Neural progenitor cell (in vitro differentiated cells): ENCODE measurements at regions not wholly inside any gene's neighbourhood (a gene's known extent, or its start where the extent isn't known, plus 50 kb on each side); places are given as distances from the start of the nearest gene placed in this dataset.

Experiments
- DNase-seq: peaks from one replicate; pipeline ENCODE4 v3.0.0-alpha.2; 2016; ENCODE audit warnings: low spot score
- H2AFZ ChIP-seq: fragments of 200-600 bp; sonication (generic); replicated peaks from 2 replicates; pipeline ENCODE4 v1.6.1; 2016; ENCODE audit warnings: antibody characterized with exemption
- H3F3A ChIP-seq: fragments of 200-600 bp; sonication (generic); 2 replicates; pipeline ENCODE4 v1.6.1; 2016; ENCODE audit warnings: antibody characterized with exemption, low read depth
- H3K27ac ChIP-seq: fragments of 200-600 bp; sonication (generic); 2 replicates; pipeline ENCODE4 v1.5.1; 2016; ENCODE audit warnings: mild to moderate bottlenecking
- H3K27me3 ChIP-seq: fragments of 200-600 bp; sonication (generic); 2 replicates; pipeline ENCODE4 v1.6.1; 2016; ENCODE audit warnings: mild to moderate bottlenecking, moderate library complexity
- H3K36me3 ChIP-seq: fragments of 200-600 bp; sonication (generic); 2 replicates; pipeline ENCODE4 v1.5.1; 2016
- H3K4me1 ChIP-seq: fragments of 200-600 bp; sonication (generic); 2 replicates; pipeline ENCODE4 v1.6.1; 2016; ENCODE audit warnings: mixed run types
- H3K4me2 ChIP-seq: fragments of 200-600 bp; sonication (generic); 2 replicates; pipeline ENCODE4 v1.6.1; 2016
- H3K4me3 ChIP-seq: fragments of 200-600 bp; sonication (generic); 2 replicates; pipeline ENCODE4 v1.5.1; 2016
- H3K79me2 ChIP-seq: fragments of 200-600 bp; sonication (generic); 2 replicates; pipeline ENCODE4 v1.6.1; 2016; ENCODE audit warnings: low read depth
- H3K9ac ChIP-seq: fragments of 200-600 bp; sonication (generic); 2 replicates; pipeline ENCODE4 v1.6.1; 2016
- H3K9me3 ChIP-seq: fragments of 200-600 bp; sonication (generic); 2 replicates; pipeline ENCODE4 v1.5.1; 2016; ENCODE audit warnings: low read depth
- H4K20me1 ChIP-seq: fragments of 200-600 bp; sonication (generic); 2 replicates; pipeline ENCODE4 v1.6.1; 2016; ENCODE audit warnings: low read depth
- H3K27ac Mint-ChIP-seq: 3 replicates; pipeline ENCODE4 v1.8.0; 2021; ENCODE audit warnings: mixed read lengths
- H3K27me3 Mint-ChIP-seq: 2 replicates; pipeline ENCODE4 v1.8.0; 2022; ENCODE audit warnings: low read depth, mild to moderate bottlenecking, inconsistent platforms, moderate library complexity, mixed read lengths; ENCODE audit not compliant: insufficient read depth
- H3K36me3 Mint-ChIP-seq: 3 replicates; pipeline ENCODE4 v1.8.0; 2021; ENCODE audit warnings: mixed read lengths
- H3K4me1 Mint-ChIP-seq: 3 replicates; pipeline ENCODE4 v1.8.0; 2021; ENCODE audit warnings: mixed read lengths
- H3K4me3 Mint-ChIP-seq: 3 replicates; pipeline ENCODE4 v1.8.0; 2021; ENCODE audit warnings: mild to moderate bottlenecking, moderate library complexity, mixed read lengths
- H3K9me3 Mint-ChIP-seq: 3 replicates; pipeline ENCODE4 v1.8.0; 2020; ENCODE audit warnings: mixed read lengths
- EZH2 ChIP-seq: fragments of 200-600 bp; sonication (generic); IDR thresholded peaks from 2 replicates; pipeline ENCODE4 v1.6.1; 2017; ENCODE audit warnings: antibody characterized with exemption, mild to moderate bottlenecking, moderate library complexity
- EZH2phosphoT487 ChIP-seq: fragments of 200-600 bp; sonication (generic); IDR thresholded peaks from 2 replicates; pipeline ENCODE4 v1.6.1; 2017; ENCODE audit warnings: antibody characterized with exemption
- TF ChIP-seq, protein P1 (sequence below): fragments of 200-600 bp; sonication (generic); IDR thresholded peaks from 2 replicates; pipeline ENCODE4 v1.5.1; 2017; ENCODE audit warnings: antibody characterized with exemption, mild to moderate bottlenecking

DNA sequence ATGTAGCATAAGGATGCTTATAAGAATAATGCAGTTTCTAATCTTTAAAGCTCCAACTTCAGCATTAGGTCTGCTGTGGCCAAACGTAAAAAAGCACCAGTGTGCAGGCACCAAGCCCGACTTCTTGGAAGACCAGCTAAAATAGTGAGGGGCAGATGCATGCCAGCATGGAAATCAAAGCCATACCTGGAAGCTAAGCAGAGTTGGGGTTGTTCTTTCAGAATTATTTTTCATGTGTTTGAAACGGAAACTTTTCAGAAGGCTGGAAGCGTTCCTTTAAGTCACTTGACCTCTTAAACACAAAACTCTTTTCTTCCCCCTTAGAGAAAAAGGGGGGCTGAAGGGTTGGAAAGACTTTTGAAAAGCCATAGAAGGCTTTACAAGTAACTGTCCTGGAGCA lies 329.2 kb upstream of the C1orf87 start:
- Histone ChIP-seq H3K4me3 (no peak overlapping the region), H3K27ac (no peak overlapping the region), H4K20me1 (no peaks in the 10 kb centered on the region), H2AFZ (peak overlapping the region; percentile 56), H3K79me2 (no peaks in the 10 kb centered on the region), H3K4me2 (no peak overlapping the region), H3K9ac (no peak overlapping the region), H3K4me1 (peaks cover 4% of the 10 kb centered on the region), H3K27me3 (no peaks in the 10 kb centered on the region), H3K9me3 (no peaks in the 10 kb centered on the region), H3F3A (no peaks in the 10 kb centered on the region), H3K36me3 (no peaks in the 10 kb centered on the region)
- no peaks in the 10 kb centered on the region for H3K27me3 Mint-ChIP-seq
- peaks cover 5% of the 10 kb centered on the region for H3K9me3 Mint-ChIP-seq
- peak; percentile 4 for DNase-seq
- TF ChIP-seq EZH2: no peak
- TF ChIP-seq, protein P1, sequence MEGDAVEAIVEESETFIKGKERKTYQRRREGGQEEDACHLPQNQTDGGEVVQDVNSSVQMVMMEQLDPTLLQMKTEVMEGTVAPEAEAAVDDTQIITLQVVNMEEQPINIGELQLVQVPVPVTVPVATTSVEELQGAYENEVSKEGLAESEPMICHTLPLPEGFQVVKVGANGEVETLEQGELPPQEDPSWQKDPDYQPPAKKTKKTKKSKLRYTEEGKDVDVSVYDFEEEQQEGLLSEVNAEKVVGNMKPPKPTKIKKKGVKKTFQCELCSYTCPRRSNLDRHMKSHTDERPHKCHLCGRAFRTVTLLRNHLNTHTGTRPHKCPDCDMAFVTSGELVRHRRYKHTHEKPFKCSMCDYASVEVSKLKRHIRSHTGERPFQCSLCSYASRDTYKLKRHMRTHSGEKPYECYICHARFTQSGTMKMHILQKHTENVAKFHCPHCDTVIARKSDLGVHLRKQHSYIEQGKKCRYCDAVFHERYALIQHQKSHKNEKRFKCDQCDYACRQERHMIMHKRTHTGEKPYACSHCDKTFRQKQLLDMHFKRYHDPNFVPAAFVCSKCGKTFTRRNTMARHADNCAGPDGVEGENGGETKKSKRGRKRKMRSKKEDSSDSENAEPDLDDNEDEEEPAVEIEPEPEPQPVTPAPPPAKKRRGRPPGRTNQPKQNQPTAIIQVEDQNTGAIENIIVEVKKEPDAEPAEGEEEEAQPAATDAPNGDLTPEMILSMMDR: no peak
- no peak overlapping the region for H3K27ac Mint-ChIP-seq
- H3K4me1 Mint-ChIP-seq: peaks cover 15% of the 10 kb centered on the region
- H3K36me3 Mint-ChIP-seq: no peaks in the 10 kb centered on the region
- H3K4me3 Mint-ChIP-seq: no peak overlapping the region

DNA sequence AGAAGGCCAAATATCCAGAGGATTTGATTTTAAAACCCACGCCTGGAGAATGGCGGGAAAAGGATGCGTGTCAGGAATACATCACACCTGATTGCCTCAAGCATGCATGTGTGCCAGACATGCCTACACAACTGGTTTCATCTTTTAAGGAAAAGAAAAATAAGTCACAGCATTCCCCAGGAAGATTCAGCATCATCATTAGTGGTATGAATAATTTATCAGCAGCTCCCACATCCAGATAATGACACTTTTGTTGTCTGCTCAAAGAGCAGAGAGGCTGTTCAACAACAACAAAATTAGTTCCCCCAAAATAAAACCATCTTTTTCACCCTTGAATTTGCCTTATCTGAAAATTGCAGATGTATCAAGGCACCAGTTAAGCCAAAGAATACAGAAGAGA lies 328.6 kb upstream of the C1orf87 start:
- H2AFZ ChIP-seq: no peak overlapping the region
- Mint-ChIP-seq H3K9me3 (peaks cover 5% of the 10 kb centered on the region), H3K36me3 (no peaks in the 10 kb centered on the region), H3K4me1 (peaks cover 15% of the 10 kb centered on the region), H3K27ac (peak overlapping the region; percentile 12), H3K4me3 (no peak overlapping the region), H3K27me3 (no peaks in the 10 kb centered on the region)
- H3K4me2 ChIP-seq: no peak overlapping the region
- no peaks in the 10 kb centered on the region for H3K36me3 ChIP-seq
- H3F3A ChIP-seq: no peaks in the 10 kb centered on the region
- TF ChIP-seq EZH2phosphoT487 (no peak), EZH2 (no peak)
- TF ChIP-seq, protein P1: no peak
- H3K9me3 ChIP-seq: no peaks in the 10 kb centered on the region
- DNase-seq: no peak
- peaks cover 4% of the 10 kb centered on the region for H3K4me1 ChIP-seq
- no peak overlapping the region for H3K4me3 ChIP-seq
- H3K27ac ChIP-seq: no peak overlapping the region
- no peaks in the 10 kb centered on the region for H4K20me1 ChIP-seq
- no peaks in the 10 kb centered on the region for H3K27me3 ChIP-seq
- no peaks in the 10 kb centered on the region for H3K79me2 ChIP-seq
- H3K9ac ChIP-seq: no peak overlapping the region

DNA sequence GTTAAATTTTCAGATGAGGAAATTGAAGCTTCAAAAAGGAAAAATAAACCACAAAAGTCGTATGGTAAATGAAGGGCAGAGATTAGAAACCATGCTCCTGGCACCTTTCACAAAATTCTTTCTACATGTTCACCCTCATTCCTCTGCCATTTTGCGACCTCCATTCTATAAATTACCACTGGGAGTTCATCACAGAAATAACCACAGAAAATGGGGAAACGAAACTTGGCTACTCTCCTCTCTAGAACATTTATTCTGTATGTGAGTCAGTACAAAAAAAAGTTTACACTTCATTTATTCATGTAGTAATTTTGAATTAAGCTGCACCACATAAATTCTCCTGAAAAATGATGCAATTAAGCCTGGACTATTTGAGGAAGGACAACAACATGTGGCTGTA lies 320.9 kb upstream of the C1orf87 start:
- Mint-ChIP-seq H3K9me3 (no peaks in the 10 kb centered on the region), H3K36me3 (no peaks in the 10 kb centered on the region), H3K4me3 (no peak overlapping the region), H3K27me3 (no peaks in the 10 kb centered on the region), H3K27ac (no peak overlapping the region), H3K4me1 (peaks cover 11% of the 10 kb centered on the region)
- no peaks in the 10 kb centered on the region for H3K27me3 ChIP-seq
- no peak overlapping the region for H3K4me2 ChIP-seq
- no peak overlapping the region for H3K27ac ChIP-seq
- no peak overlapping the region for H3K9ac ChIP-seq
- no peak overlapping the region for H2AFZ ChIP-seq
- DNase-seq: no peak
- no peak for TF ChIP-seq EZH2
- TF ChIP-seq, protein P1: no peak
- no peak for TF ChIP-seq EZH2phosphoT487
- H3K79me2 ChIP-seq: no peaks in the 10 kb centered on the region
- no peaks in the 10 kb centered on the region for H3F3A ChIP-seq
- no peaks in the 10 kb centered on the region for H3K9me3 ChIP-seq
- H4K20me1 ChIP-seq: no peaks in the 10 kb centered on the region
- H3K4me3 ChIP-seq: no peak overlapping the region
- H3K36me3 ChIP-seq: no peaks in the 10 kb centered on the region
- no peaks in the 10 kb centered on the region for H3K4me1 ChIP-seq
